ENCODE measurements at regions not wholly inside any gene's neighbourhood (a gene's known extent, or its start where the extent isn't known, plus 50 kb on each side); places are given as distances from the start of the nearest gene placed in this dataset.

DNA sequence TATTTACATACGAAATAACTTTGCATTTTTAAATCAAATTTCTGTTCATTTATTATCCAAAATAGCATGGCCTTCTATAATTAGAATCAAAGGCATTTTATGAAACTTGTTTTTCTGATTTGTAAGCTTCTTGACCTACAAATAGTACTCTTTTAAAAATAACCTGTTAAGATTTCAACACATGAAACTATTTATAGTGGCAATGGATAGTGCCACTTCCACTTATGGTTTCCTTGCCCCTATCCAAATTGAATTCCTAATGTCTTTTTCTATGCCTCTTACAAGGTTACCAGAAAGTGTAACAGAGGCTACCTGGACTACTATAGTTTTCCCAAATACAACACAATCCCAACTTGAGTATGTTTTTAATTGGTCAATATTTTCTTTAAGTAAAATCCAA is 263.5 kb downstream of the SEMA3D start:
- TF ChIP-seq, protein P1, sequence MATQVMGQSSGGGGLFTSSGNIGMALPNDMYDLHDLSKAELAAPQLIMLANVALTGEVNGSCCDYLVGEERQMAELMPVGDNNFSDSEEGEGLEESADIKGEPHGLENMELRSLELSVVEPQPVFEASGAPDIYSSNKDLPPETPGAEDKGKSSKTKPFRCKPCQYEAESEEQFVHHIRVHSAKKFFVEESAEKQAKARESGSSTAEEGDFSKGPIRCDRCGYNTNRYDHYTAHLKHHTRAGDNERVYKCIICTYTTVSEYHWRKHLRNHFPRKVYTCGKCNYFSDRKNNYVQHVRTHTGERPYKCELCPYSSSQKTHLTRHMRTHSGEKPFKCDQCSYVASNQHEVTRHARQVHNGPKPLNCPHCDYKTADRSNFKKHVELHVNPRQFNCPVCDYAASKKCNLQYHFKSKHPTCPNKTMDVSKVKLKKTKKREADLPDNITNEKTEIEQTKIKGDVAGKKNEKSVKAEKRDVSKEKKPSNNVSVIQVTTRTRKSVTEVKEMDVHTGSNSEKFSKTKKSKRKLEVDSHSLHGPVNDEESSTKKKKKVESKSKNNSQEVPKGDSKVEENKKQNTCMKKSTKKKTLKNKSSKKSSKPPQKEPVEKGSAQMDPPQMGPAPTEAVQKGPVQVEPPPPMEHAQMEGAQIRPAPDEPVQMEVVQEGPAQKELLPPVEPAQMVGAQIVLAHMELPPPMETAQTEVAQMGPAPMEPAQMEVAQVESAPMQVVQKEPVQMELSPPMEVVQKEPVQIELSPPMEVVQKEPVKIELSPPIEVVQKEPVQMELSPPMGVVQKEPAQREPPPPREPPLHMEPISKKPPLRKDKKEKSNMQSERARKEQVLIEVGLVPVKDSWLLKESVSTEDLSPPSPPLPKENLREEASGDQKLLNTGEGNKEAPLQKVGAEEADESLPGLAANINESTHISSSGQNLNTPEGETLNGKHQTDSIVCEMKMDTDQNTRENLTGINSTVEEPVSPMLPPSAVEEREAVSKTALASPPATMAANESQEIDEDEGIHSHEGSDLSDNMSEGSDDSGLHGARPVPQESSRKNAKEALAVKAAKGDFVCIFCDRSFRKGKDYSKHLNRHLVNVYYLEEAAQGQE (IDR thresholded peaks at IDR 0.05; ENCODE audit: insufficient read depth in 1 of 2, low read depth in 2 of 2, low read length in 2 of 2) = no peak
- TF ChIP-seq POLR2AphosphoS5 (IDR thresholded peaks at IDR 0.05; ENCODE audit: low read depth, low read length) (no peak), TAF1 (IDR thresholded peaks at IDR 0.05; ENCODE audit: borderline replicate concordance, insufficient read depth, low read length) (no peak), FOXP2 (optimal IDR thresholded peaks at IDR 0.05; ENCODE audit: borderline replicate concordance, extremely low read depth, extremely low read length, insufficient read depth) (no peak), SIN3A (IDR thresholded peaks at IDR 0.05; ENCODE audit: borderline replicate concordance, insufficient read depth, low read length) (no peak)

DNA sequence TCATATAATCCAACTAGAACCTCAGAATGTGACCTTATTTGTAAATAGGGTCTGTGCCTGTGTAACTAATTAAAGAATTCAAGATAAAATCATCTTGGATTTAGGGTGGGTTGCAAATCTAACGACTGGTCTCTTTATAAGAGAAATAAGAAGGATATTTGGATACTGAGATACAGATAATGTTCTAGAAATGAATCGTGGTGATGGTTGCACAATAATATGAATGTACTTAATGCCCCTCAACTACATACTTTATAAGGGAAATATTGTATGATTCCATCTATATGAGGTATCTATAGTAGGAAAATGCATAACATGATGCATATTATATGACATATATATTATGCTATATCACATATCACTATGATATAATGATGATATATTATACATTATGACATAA is 265.7 kb downstream of the SEMA3D start:
- no peak for TF ChIP-seq SIN3A (IDR thresholded peaks at IDR 0.05; ENCODE audit: borderline replicate concordance, insufficient read depth, low read length)
- no peak for TF ChIP-seq TAF1 (IDR thresholded peaks at IDR 0.05; ENCODE audit: borderline replicate concordance, insufficient read depth, low read length)
- TF ChIP-seq POLR2AphosphoS5 (IDR thresholded peaks at IDR 0.05; ENCODE audit: low read depth, low read length) = no peak
- TF ChIP-seq FOXP2 (optimal IDR thresholded peaks at IDR 0.05; ENCODE audit: borderline replicate concordance, extremely low read depth, extremely low read length, insufficient read depth) = no peak
- TF ChIP-seq, protein P1 (IDR thresholded peaks at IDR 0.05; ENCODE audit: insufficient read depth in 1 of 2, low read depth in 2 of 2, low read length in 2 of 2) = no peak

DNA sequence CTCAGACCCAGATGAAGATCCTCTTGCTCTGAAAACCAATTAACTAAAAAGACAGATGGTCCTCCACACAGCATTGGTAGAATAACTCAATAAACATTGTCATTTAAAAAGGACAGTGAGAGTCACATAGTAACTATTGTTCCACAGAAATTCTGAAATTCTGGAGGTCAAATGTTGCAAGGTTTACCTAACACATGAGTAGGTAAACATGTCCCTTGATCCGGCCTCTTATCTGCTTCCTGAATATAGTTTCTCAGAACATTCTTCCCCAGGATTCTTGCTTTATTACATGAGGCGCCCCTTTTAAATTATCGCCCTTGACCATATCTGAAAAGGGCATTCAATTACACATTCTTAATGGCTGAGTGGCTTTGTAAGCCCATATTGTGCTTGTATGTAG is 270.7 kb downstream of the SEMA3D start:
- TF ChIP-seq FOXP2 (optimal IDR thresholded peaks at IDR 0.05; ENCODE audit: borderline replicate concordance, extremely low read depth, extremely low read length, insufficient read depth) (no peak), POLR2AphosphoS5 (IDR thresholded peaks at IDR 0.05; ENCODE audit: low read depth, low read length) (no peak), SIN3A (IDR thresholded peaks at IDR 0.05; ENCODE audit: borderline replicate concordance, insufficient read depth, low read length) (no peak), TAF1 (IDR thresholded peaks at IDR 0.05; ENCODE audit: borderline replicate concordance, insufficient read depth, low read length) (no peak)
- TF ChIP-seq, protein P1 (IDR thresholded peaks at IDR 0.05; ENCODE audit: insufficient read depth in 1 of 2, low read depth in 2 of 2, low read length in 2 of 2) = no peak

DNA sequence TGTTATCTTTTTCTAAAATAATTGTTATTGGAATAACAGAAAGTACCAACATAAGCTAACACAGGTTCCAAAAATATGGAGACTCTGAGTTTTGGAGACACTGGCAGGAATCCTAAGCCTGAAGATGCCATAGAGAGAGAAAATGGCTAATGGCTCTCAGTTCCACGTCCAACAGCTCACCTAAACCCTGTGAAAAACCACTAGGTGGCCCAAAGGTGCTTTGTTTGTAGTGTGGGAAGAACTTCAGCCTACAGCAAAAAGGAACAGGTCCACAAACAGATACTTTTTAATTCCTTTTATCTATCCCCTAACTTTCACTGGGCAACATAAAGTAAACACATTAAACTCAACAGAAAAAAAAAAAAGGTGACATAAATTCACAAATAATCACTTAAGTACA is 272.3 kb downstream of the SEMA3D start:
- TF ChIP-seq, protein P1 (IDR thresholded peaks at IDR 0.05; ENCODE audit: insufficient read depth in 1 of 2, low read depth in 2 of 2, low read length in 2 of 2) = no peak
- TF ChIP-seq FOXP2 (optimal IDR thresholded peaks at IDR 0.05; ENCODE audit: borderline replicate concordance, extremely low read depth, extremely low read length, insufficient read depth) (no peak), TAF1 (IDR thresholded peaks at IDR 0.05; ENCODE audit: borderline replicate concordance, insufficient read depth, low read length) (no peak), POLR2AphosphoS5 (IDR thresholded peaks at IDR 0.05; ENCODE audit: low read depth, low read length) (no peak), SIN3A (IDR thresholded peaks at IDR 0.05; ENCODE audit: borderline replicate concordance, insufficient read depth, low read length) (no peak)

- TF ChIP-seq, protein P1 (IDR thresholded peaks at IDR 0.05; ENCODE audit: insufficient read depth in 1 of 2, low read depth in 2 of 2, low read length in 2 of 2) = no peak
- TF ChIP-seq POLR2AphosphoS5 (IDR thresholded peaks at IDR 0.05; ENCODE audit: low read depth, low read length) = no peak
- TF ChIP-seq SIN3A (IDR thresholded peaks at IDR 0.05; ENCODE audit: borderline replicate concordance, insufficient read depth, low read length) = no peak
- no peak for TF ChIP-seq TAF1 (IDR thresholded peaks at IDR 0.05; ENCODE audit: borderline replicate concordance, insufficient read depth, low read length)
- no peak for TF ChIP-seq FOXP2 (optimal IDR thresholded peaks at IDR 0.05; ENCODE audit: borderline replicate concordance, extremely low read depth, extremely low read length, insufficient read depth)
These were observed 273.1 kb downstream of the SEMA3D start for GRCh38 chr7:84913731-84914130.

Data from PFSK-1 (cell line).